HT-29 (cell line): ENCODE measurements at regions not wholly inside any gene's neighbourhood (a gene's known extent, or its start where the extent isn't known, plus 50 kb on each side); places are given as distances from the start of the nearest gene placed in this dataset.
"Not testable (repeated sequence)": the region's sequence is repeated elsewhere in the genome, so short reads cannot be mapped to it uniquely, and the experiment has no call there.

ENCODE experiments used
- DNase-seq: peaks from one replicate; pipeline ENCODE4 v3.0.0-alpha.2; 2015; ENCODE audit warnings: low spot score

- DNase-seq: no peak
These were observed 225.2 kb downstream of the C7orf25 start for GRCh38 chr7:42686594-42687156.

GRCh38 chr7:42685911-42686310 lies 226.0 kb downstream of the C7orf25 start:
- DNase-seq: no peak

GRCh38 chr7:42677751-42678699 lies 233.8 kb downstream of the C7orf25 start:
- DNase-seq: no peak

- DNase-seq: no peak
These were observed 237.3 kb downstream of the C7orf25 start for GRCh38 chr7:42674541-42674940.

DNA sequence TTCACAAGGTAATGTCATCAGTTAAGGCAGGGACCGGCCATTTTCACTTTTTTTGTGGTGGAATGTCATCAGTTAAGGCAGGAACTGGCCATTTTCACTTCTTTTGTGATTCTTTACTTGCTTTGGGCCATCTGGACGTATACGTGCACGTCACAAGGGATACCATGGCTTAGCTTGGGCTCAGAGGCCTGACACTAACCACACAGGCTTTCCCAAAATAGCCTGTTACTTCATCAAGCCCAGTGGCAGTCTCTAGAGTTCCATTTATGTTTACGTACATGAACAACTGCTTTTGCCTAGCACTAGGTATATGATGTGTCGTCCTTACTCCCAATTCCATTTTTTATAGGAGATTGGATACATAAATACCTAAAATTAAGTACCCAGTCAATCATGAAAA lies 237.9 kb downstream of the C7orf25 start:
- DNase-seq: no peak

- no peak for DNase-seq
These were observed 239.4 kb downstream of the C7orf25 start for GRCh38 chr7:42672339-42672999.

DNA sequence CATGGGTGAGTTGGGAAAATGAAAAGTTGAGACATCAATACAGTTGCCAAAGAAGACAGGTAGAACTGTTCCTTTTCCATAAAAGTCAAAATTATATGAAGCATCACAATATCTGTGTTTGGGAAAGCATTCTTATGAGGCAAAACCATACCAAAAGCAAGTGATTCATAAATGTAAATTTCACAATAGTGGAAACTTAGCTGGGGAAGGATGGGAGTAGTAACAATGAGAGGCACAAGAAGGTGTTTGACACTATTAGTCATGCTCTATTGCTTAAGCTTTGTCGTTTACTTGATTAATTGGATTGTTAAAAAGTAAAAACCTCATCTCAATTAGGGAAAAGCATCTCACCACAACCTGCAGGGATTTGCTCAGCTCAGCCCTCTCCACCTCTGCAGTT lies 240.2 kb downstream of the C7orf25 start:
- no peak for DNase-seq

DNA sequence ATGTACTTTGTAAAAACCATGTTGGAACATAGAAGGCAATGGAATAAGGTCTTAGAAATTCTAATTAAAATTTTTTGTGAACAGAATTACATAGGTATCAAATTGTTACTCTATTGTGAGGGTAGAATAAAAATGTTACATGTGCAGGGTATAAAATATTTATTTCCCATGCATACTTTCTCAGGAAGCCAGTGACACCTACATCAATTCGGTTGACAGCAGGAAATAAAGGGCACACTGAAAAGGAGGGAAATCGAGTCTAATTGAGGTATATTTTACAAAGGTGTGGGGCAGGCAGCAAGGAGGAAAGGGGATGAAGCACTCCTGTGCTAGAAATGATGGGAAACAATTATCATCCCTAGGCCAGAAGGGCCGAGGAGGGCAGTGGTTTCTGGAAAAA lies 244.9 kb downstream of the C7orf25 start:
- no peak for DNase-seq

DNA sequence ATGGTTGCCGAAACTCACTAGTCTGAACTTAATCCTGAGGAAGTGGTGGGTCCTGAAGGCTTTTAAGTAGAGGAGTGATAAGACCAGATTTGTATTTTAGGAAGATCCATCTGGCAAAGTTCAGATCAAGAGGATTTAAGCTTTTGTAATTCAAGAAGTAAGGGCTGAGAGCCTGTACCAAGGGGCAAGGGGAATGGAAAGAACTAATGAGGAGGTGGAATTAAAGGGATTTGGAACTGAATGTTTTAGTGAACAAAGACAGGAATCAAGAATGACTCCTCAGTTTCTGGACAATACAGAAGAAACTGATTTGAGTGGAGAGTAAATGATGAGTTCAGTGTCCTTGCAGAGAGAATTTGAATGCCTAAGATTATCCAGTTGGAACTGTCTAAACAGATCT lies 249.0 kb downstream of the C7orf25 start:
- no peak for DNase-seq

DNA sequence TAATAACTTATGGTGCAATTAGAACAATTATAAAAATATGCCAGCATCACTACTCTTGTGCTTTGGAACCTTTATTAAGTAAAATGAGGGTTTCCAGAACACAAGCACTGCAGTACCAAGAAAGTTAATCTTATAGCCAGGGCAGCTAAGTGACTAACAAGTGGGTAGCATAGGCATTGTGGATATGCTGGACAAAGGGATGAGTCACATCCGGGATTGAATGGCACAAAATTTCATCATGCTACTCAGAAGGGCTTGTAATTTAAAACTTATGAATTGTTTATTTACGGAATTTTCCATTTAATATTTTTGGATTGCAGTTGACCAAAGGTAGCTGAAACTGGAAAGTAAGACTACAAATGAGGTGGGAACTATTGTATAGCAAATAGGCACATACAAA lies 250.6 kb downstream of the C7orf25 start:
- DNase-seq: no peak

DNA sequence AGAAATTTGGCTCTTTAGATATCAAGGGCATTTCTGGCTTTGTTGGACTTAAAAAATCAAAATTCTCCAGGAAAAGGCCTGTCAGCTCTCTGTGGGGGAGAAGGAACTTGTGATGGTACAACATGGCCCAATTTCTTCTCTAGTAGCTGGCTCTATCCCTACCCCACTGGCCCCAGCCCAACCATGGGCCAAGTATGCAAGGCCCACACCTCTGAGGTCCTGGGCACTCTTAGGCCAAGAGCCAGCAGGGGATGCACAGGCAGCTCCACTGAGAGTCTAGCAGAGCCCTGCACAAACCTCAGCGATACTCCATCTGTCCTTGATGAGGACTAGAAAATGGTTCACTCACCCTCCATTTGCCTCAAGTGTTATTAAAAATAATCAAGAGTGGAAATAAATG lies 261.2 kb downstream of the C7orf25 start:
- no peak for DNase-seq

GRCh38 chr7:42650171-42650570 lies 261.7 kb downstream of the C7orf25 start:
- no peak for DNase-seq

DNA sequence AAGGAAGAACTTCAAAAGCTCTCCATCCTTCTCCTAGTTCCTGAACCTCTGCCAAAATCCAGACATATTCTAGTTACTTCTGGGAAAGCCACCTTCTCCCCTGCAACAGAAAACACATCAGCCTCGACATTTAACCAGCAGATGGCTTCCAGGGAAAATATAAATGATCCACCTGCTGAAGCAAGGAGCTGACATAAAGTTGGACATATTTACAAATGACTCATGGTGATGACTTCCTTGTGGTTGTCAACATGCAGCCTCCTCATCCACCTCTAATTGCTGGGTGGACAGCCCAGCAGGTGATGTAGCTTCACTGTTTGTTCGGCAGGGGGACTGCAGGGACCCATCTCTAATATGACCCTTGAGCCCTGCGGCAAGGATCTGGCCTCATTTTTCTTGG lies 266.0 kb downstream of the C7orf25 start:
- no peak for DNase-seq

GRCh38 chr7:42642699-42643098 lies 269.2 kb downstream of the C7orf25 start:
- no peak for DNase-seq

- DNase-seq: no peak
These were observed 271.9 kb downstream of the C7orf25 start for GRCh38 chr7:42639930-42640329.

DNA sequence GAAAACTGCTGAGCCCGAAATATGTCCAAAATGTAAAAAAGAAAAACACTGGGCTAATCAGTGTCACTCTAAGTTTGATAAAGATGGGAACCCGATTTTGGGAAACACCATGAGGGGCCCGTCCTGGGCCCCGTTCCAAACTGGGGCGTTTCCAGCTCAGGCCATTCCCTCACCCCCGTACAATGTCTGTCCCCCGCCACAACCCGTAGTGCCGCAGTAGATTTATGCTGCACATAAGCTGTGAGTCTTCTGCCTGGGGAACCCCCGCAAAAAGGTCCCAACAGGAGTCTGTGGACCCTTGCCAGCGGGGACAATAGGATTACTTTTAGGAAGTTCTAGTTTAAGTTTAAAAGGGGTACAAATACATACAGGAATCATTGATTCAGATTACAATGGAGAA lies 275.5 kb downstream of the C7orf25 start:
- DNase-seq: not testable (repeated sequence)

DNA sequence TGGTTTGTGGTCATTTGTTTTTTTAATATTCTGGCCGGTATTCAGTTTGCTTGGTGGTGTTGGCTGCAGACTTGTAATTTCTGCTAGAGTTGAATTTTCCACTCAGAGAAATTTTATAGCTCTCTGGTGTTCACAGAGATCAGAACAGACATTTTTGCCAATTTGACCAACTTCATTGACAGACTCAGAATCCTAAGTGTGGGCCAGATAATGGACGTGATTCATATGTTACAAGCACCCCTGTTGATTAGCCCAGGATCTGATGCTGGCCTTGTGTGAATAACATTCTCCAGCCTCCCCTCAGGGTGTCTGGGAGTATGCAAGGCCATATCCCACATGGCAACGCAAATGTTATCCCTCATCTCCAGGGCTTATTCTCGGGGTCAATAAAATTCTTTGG lies 283.8 kb downstream of the C7orf25 start:
- no peak for DNase-seq

DNA sequence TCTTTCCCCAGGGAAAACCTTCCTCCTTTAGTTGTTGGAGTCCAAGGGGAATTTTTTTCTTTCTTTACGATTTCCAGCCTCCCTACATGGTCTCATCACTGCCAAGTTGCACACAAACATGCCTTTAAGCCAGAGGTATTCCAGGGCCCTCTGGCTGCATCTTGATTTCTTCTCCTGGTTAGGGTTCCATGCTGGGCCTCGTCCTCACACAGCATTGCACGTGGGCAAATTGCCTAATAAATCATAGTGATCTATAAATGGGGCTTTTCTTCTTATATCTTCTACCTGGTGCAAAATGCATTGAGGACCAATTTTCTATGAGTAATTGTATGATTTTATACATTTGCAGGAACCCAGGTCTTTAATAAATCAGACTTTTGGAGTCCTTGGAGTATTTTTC lies 284.2 kb downstream of the C7orf25 start:
- no peak for DNase-seq

DNA sequence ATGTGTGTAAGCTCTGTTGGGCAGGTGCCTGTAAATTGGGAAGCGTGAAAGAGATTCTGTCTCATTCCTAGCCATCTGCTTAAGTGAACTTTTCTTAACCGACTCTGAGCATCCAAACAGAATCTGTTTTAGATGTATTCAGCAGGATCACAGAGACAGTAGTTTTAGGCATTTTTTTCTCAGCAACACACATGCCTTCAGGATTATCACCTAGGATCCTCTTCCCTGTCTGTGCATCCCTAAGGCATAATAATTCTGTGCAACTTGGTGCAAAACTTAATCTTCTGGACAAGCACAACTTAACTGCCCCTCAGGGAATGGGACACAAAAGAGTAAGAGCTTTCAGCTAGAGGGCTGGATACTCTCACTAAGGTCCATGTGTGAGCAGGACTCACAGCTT lies 284.8 kb downstream of the C7orf25 start:
- DNase-seq: no peak

- no peak for DNase-seq
These were observed 286.4 kb downstream of the C7orf25 start for GRCh38 chr7:42625421-42625820.

DNA sequence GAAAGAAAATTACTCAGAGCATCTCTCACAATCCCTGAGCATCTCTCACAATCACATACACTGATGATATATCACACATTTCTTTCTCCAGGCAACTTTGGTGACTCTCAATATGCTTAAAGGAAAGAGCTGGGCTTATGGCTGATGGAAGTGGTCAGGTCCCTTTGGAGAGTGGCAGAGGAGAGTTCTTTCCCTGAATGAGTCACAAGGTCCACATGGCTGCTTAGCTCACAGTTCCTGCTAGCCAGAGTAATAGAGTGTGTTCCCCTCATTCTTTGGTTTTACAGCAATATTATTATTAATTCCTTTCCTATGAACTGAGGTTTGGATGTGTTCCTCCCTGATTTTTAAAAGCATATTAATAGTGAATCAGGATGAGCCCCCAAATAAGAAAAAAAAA lies 287.4 kb downstream of the C7orf25 start:
- no peak for DNase-seq

GRCh38 chr7:42621543-42622219 lies 290.2 kb downstream of the C7orf25 start:
- DNase-seq: no peak
